ENCODE measurements at regions not wholly inside any gene's neighbourhood (a gene's known extent, or its start where the extent isn't known, plus 50 kb on each side); places are given as distances from the start of the nearest gene placed in this dataset.

DNA sequence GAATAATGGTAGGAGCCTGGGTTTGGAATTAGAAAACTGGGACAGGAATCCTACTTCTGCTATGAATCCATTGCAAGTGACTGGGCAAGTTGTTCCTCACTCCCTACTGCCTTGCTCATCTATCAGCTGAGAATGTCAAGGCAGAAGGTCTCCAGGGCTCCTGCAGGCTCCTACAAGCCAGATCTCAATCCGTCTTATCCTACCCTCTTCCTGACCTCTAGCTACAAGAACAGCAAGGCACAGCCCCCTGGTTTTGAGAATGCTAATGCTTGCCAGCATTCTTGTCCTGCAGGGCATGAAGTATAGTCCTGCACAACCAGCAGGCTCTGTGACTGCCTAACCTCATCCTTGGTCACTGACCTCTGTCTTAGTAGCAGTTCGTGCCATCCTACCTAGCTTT is 141.9 kb upstream of the TNP1 start:
- TF ChIP-seq, protein P1, sequence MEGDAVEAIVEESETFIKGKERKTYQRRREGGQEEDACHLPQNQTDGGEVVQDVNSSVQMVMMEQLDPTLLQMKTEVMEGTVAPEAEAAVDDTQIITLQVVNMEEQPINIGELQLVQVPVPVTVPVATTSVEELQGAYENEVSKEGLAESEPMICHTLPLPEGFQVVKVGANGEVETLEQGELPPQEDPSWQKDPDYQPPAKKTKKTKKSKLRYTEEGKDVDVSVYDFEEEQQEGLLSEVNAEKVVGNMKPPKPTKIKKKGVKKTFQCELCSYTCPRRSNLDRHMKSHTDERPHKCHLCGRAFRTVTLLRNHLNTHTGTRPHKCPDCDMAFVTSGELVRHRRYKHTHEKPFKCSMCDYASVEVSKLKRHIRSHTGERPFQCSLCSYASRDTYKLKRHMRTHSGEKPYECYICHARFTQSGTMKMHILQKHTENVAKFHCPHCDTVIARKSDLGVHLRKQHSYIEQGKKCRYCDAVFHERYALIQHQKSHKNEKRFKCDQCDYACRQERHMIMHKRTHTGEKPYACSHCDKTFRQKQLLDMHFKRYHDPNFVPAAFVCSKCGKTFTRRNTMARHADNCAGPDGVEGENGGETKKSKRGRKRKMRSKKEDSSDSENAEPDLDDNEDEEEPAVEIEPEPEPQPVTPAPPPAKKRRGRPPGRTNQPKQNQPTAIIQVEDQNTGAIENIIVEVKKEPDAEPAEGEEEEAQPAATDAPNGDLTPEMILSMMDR (IDR thresholded peaks at IDR 0.05) = no peak
- no peak for TF ChIP-seq ZFX (IDR thresholded peaks at IDR 0.05; ENCODE audit: borderline replicate concordance)
- H3K27ac ChIP-seq = no peak overlapping the region

DNA sequence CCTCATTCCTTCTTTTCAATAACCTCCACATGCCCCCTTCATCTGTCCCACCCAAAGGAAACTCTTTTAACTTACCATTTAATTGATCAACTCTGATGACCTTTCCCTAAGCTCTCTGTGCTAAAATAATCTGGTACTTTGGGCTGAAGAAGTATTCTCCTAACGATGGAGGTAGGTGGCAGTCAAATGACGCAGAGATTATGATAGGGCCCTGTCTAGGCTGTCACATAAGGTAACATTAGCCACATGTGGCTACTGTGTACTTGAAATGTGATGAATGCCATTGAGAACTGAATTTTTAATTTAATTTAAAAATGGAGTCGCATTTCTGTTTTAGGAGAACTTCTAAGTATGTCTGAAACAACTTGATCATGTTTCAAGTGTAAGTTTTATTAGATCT is 140.5 kb upstream of the TNP1 start:
- TF ChIP-seq, protein P1 (IDR thresholded peaks at IDR 0.05) = no peak
- no peak for TF ChIP-seq ZFX (IDR thresholded peaks at IDR 0.05; ENCODE audit: borderline replicate concordance)
- H3K27ac ChIP-seq = no peak overlapping the region

DNA sequence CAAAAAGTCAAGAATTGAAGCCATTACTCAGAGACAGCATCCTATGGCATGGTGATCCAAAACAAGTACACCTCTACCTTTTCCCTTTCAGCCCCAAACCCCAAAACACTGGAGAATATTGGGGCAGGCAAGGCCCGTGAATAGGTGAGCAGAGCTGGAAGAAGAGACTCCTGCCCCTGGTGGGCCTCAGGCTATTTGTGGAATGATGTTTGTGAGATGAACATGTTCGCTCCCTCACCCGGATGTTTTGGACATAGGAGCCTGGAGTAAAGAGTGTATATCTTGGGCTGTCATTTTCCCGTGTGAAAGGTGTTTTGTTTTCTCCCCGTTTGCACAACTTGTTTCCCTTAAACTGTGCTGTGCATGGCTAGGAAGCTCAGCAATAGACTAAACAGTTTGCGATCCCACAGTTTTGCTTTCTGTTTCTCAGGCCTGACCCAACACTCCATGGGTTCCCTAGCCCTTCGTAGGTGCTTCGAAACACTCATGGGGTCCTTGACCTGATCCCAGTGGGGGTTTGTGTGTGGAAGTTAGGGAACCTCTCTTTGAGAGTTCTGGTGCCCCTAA is 136.5 kb upstream of the TNP1 start:
- TF ChIP-seq ZFX (IDR thresholded peaks at IDR 0.05; ENCODE audit: borderline replicate concordance) = no peak
- TF ChIP-seq, protein P1 (IDR thresholded peaks at IDR 0.05) = no peak
- no peak overlapping the region for H3K27ac ChIP-seq

DNA sequence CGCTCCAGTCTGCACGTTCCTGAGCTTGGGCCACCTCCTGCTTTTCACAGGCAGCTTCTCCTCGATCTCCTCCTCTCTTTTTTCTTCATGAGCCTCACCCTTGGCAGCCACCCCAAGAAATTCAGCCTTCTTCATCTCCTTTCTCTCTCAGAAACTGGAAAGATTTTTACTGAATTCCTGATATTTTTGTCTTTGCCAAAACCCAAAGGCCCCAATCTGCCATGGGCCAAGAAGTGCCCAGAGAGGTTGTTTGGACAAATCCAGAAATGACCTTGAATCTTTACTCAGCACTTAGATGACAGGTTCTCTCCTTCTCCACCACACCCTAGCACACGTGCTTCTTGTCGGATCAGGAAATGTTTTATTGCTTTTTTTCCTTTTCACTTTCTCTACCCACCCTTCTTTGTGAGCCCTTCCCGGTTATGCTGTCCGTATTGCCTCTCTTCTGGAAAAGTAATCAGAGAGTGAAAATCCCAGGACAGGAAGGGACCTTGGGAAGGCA is 134.5 kb upstream of the TNP1 start:
- H3K27ac ChIP-seq = no peak overlapping the region
- TF ChIP-seq, protein P1 (IDR thresholded peaks at IDR 0.05) = no peak
- no peak for TF ChIP-seq ZFX (IDR thresholded peaks at IDR 0.05; ENCODE audit: borderline replicate concordance)

DNA sequence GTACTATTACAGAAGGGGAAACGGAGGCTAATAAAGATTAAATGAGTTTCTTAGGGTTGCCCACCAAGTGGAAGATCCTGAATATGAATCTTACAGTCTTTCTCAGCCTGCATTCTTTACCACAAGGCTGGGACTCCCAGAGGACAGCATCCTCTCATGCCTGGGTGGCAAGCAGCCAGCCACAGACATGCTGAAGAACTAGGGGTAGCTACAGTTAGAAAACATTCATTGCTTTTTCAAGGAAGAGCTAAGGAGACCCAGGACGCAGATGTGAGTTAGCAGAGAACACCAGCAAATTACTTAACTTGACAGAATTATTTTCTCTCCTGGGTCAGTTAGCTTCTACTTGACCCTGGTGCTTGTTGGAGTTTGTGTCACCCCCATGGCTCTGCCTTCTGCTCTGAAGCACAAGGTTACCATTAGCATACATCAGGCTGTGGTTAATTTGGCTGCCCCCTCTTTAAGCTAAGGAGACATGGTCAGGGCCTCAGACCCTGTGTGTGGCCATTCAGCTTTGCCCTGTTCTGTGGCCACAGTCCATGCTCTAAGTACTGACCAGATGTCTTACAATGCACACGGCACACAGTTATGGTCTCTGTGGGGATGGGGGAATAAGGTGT is 132.3 kb upstream of the TNP1 start:
- H3K27ac ChIP-seq = no peak overlapping the region
- no peak for TF ChIP-seq ZFX (IDR thresholded peaks at IDR 0.05; ENCODE audit: borderline replicate concordance)
- TF ChIP-seq, protein P1 (IDR thresholded peaks at IDR 0.05) = no peak

DNA sequence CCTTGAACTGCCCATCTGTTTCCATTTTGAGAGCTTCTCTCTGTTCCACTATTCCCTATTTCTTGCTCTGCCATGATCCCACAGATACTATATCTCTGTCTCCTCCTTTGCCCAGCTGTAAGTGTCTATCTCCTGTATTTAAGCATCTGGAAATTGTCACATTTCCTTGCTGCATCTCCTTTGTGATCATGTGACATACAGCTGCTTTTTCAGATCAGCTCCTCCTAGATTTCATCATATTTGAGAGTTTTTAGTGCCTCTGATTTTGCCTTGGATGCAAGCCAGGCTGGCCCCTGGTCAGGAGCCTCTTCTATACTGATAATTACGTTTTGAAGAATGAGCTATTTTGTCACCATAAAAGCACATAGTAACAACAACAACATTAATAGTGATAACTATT is 131.7 kb upstream of the TNP1 start:
- TF ChIP-seq, protein P1 (IDR thresholded peaks at IDR 0.05) = no peak
- no peak for TF ChIP-seq ZFX (IDR thresholded peaks at IDR 0.05; ENCODE audit: borderline replicate concordance)
- H3K27ac ChIP-seq = no peak overlapping the region

DNA sequence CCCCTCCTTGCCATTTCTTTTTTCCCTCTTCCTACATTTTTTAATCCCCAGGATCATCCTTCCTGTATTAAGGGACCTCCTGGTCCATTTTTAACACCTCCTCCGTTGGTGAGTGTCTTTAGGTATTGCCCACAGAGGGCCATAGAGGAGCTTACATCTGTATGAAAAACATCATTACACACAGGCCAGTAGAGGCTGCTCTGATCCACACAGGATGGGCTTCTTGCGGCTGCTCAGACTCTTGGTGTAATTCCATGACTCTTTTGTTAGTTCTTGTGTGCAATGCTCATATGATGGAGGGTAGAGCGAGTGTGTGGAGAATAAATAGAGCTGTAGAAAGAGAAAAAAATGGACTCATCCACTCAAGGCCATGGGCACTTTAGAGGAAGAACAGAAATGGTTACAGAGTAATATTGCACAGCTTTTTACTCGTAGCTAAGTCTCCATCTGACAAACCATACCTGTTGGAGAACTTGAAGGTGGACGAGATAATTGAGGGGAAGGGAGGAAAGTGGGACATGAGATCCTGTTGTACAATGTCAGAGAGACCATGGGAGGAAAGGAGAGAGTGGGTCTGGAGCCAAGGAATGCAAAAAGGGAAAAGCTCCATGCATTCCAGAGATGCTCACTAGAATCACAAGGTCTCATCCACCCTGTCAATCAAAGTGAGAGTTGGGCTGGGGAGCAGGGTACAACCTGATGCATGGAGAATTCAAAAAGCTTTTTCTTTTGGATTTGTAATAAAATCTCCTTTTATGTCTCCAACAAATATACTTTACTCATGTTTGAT is 129.7 kb upstream of the TNP1 start:
- no peak overlapping the region for H3K27ac ChIP-seq
- TF ChIP-seq, protein P1 (IDR thresholded peaks at IDR 0.05) = no peak
- no peak for TF ChIP-seq ZFX (IDR thresholded peaks at IDR 0.05; ENCODE audit: borderline replicate concordance)
